ENCODE measurements at regions not wholly inside any gene's neighbourhood (a gene's known extent, or its start where the extent isn't known, plus 50 kb on each side); places are given as distances from the start of the nearest gene placed in this dataset.
A peak's percentile ranks its signal among the peaks of the same experiment; 100 is the strongest.

GRCh38 chr5:160175438-160176218 lies 53.7 kb upstream of the FABP6 start:
- 0 out of 2 replicates have a peak overlapping the region, but pooled peaks have one; percentile 20 for H3K4me2 ChIP-seq (ENCODE audit: low read depth, low read length)
- no peaks in the 10 kb centered on the region for H3K79me1 ChIP-seq (ENCODE audit: low read depth in 1 of 2, low read length in 2 of 2)
- 0 out of 2 replicates have a peak overlapping the region, but pooled peaks have one; percentile 3 for H3K23ac ChIP-seq (ENCODE audit: low read depth, low read length)
- H2BK20ac ChIP-seq (ENCODE audit: low read depth, low read length): peak overlapping the region; percentile 43; the same call in 1 of the 2 replicates
- H4K91ac ChIP-seq (ENCODE audit: insufficient read depth, low read depth, low read length): peak overlapping the region; percentile 37; the same call in 1 of the 2 replicates
- peak overlapping the region; percentile 65 to 93; a peak in 3 of 4 replicates for H4K8ac ChIP-seq (ENCODE audit: low read depth in 2 of 2, low read length in 2 of 2)
- BruUV-seq (replicated peaks): no TSS peak
- peak overlapping the region; percentile 71 for H2BK120ac ChIP-seq (ENCODE audit: low read depth, low read length)
- intact Hi-C loops (cut with micrococcal nuclease): no loop called here
- ChIA-PET POLR2A (ENCODE audit: unreplicated experiment) (interaction anchor here (1.0 kb wide), 1 partner anchor 10 kb away, joined by 4 read pairs; no protein-coding TSS in a partner anchor), CTCF (no interaction called here)
- H2AFZ ChIP-seq (replicated peaks; ENCODE audit: low read length, poor library complexity): peak overlapping the region; percentile 74
- H4K20me1 ChIP-seq (ENCODE audit: insufficient read depth, low read length): no peaks in the 10 kb centered on the region
- peak overlapping the region; percentile 15; the same call in 1 of the 3 replicates for H2BK15ac ChIP-seq (ENCODE audit: low read depth, low read length)
- H3K4ac ChIP-seq (ENCODE audit: low read depth, low read length): peak overlapping the region; percentile 48
- H4K5ac ChIP-seq (ENCODE audit: low read depth, low read length): peak overlapping the region; percentile 73; the same call in 1 of the 2 replicates
- H3K14ac ChIP-seq (replicated peaks; ENCODE audit: low read depth, low read length): peak overlapping the region; percentile 20
- H2AK9ac ChIP-seq (replicated peaks; ENCODE audit: low read depth, low read length, poor library complexity): peak overlapping the region; percentile 63
- 20% methylated on average over 2 of the region's 18 CpGs; no CpG with 5 or more reads in 1 of the 2 experiments for WGBS, 2 experiments (ENCODE audit: extremely low coverage in 2 of 2, insufficient read length in 1 of 2)
- H3K9me3 ChIP-seq (ENCODE audit: control insufficient read depth, insufficient read depth, low read length): no peaks in the 10 kb centered on the region
- H3K4me1 ChIP-seq (ENCODE audit: control insufficient read depth, insufficient read depth, low read length): peaks cover 5% of the 10 kb centered on the region
- peak; percentile 41 for DNase-seq
- dilution Hi-C loops (cut with HindIII; ENCODE audit: low sequenced_read_pairs, unreplicated experiment): no loop called here
- H3K56ac ChIP-seq (ENCODE audit: extremely low read depth, insufficient read depth, low read length): no peak overlapping the region
- H3K18ac ChIP-seq (ENCODE audit: low read depth, low read length): no peak overlapping the region
- no peaks in the 10 kb centered on the region for H3K27me3 ChIP-seq (ENCODE audit: control insufficient read depth, insufficient read depth, low read length)
- H2BK5ac ChIP-seq (ENCODE audit: low read depth, low read length, poor library complexity, severe bottlenecking): peak overlapping the region; percentile 11
- H2AK5ac ChIP-seq (ENCODE audit: low read depth, low read length): 0 out of 2 replicates have a peak overlapping the region, but pooled peaks have one; percentile 8
- in situ Hi-C loops (cut with MboI; ENCODE audit: low sequenced_read_pairs): no loop called here
- peaks cover 8% of the 10 kb centered on the region; the same call in 1 of the 2 replicates for H3K9me1 ChIP-seq (ENCODE audit: insufficient read depth, low read length)
- ATAC-seq (ENCODE audit: low read depth): peak; percentile 66
- H3K4me3 ChIP-seq (ENCODE audit: insufficient read depth, low read depth, low read length): no peak overlapping the region
- no peak overlapping the region for H3K9ac ChIP-seq (ENCODE audit: low read depth, low read length)
- H3K36me3 ChIP-seq (ENCODE audit: control insufficient read depth, insufficient read depth, low read length): no peaks in the 10 kb centered on the region
- no peak overlapping the region for H3K27ac ChIP-seq (ENCODE audit: insufficient read depth, low read length)
- TF ChIP-seq ELK1 (IDR thresholded peaks at IDR 0.05; ENCODE audit: borderline replicate concordance, low read depth, low read length): no peak
- no peak for TF ChIP-seq FOS (IDR thresholded peaks at IDR 0.05; ENCODE audit: low read depth, low read length)
- TF ChIP-seq SMC3 (IDR thresholded peaks at IDR 0.05; ENCODE audit: low read depth, low read length): no peak
- TF ChIP-seq RAD21 (IDR thresholded peaks at IDR 0.05; ENCODE audit: low read length): no peak
- no peak for TF ChIP-seq BHLHE40 (IDR thresholded peaks at IDR 0.05; ENCODE audit: low read depth, low read length)
- peak; percentile 42 for TF ChIP-seq USF2 (IDR thresholded peaks at IDR 0.05; ENCODE audit: low read depth, low read length)
